Vagina (tissue), 2 donors: ENCODE measurements at regions not wholly inside any gene's neighbourhood (a gene's known extent, or its start where the extent isn't known, plus 50 kb on each side); places are given as distances from the start of the nearest gene placed in this dataset.

Experiments used
- POLR2A ChIP-seq, 2 donors: fragments of 450-650 bp; IDR thresholded peaks; one replicate each; pipeline ENCODE4 v1.6.1; 2017; ENCODE audit warnings: antibody characterized with exemption in 2 of 2, mild to moderate bottlenecking in 2 of 2, moderate library complexity in 2 of 2
- TF ChIP-seq, protein P1 (sequence below), 3 experiments: fragments of 450-650 bp in 2 of 3; fragments of 200-600 bp in 1 of 3; sonication (generic) in 1 of 3; IDR thresholded peaks; one replicate each; pipeline ENCODE4 v1.5.1; 2017 to 2019; ENCODE audit warnings: antibody characterized with exemption in 3 of 3, mild to moderate bottlenecking in 2 of 3, moderate library complexity in 2 of 3

DNA sequence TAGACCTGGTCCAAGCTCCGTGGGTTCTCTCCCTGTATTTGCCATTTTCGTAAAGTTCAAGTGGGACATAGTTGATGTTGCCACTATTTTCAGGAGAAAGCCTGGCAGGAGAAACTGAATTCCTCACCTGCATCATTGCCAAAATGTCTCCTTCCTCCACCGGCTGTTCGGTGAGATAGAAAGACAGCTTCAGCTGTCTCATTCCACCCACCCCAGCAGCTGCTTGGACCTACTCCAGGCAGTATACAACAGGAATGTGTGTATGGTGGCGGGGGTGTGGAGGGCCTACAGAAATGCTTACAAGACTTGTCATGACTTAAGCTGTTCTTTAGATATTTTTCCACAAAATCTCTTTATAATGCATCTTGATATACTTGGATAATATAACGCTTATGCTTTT, 132.7 kb upstream of the RAP2B start:
- TF ChIP-seq, protein P1, sequence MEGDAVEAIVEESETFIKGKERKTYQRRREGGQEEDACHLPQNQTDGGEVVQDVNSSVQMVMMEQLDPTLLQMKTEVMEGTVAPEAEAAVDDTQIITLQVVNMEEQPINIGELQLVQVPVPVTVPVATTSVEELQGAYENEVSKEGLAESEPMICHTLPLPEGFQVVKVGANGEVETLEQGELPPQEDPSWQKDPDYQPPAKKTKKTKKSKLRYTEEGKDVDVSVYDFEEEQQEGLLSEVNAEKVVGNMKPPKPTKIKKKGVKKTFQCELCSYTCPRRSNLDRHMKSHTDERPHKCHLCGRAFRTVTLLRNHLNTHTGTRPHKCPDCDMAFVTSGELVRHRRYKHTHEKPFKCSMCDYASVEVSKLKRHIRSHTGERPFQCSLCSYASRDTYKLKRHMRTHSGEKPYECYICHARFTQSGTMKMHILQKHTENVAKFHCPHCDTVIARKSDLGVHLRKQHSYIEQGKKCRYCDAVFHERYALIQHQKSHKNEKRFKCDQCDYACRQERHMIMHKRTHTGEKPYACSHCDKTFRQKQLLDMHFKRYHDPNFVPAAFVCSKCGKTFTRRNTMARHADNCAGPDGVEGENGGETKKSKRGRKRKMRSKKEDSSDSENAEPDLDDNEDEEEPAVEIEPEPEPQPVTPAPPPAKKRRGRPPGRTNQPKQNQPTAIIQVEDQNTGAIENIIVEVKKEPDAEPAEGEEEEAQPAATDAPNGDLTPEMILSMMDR (IDR thresholded peaks at IDR 0.05), result no peak
- TF ChIP-seq POLR2A (IDR thresholded peaks at IDR 0.05), result no peak
